OCI-LY7 (cell line): ENCODE measurements at regions not wholly inside any gene's neighbourhood (a gene's known extent, or its start where the extent isn't known, plus 50 kb on each side); places are given as distances from the start of the nearest gene placed in this dataset.

Source experiments
- BruUV-seq: library from RNA; stranded (reverse); fragments of 400-500 nt; replicated peaks from 2 replicates; lab custom pipeline; 2021; lab: Mats Ljungman, UMichigan
- CTCF ChIA-PET: fragments of 300-600 bp; sonication (Branson Sonifier 250); formaldehyde crosslinking; loops from one replicate; lab custom pipeline; 2022; ENCODE audit warnings: antibody characterized with exemption; ENCODE audit not compliant: unreplicated experiment; lab: Charles Lee
- POLR2A ChIA-PET: fragments of 300-600 bp; sonication (Branson Sonifier 250); formaldehyde crosslinking; loops from one replicate; lab custom pipeline; 2022; ENCODE audit warnings: antibody characterized with exemption; lab: Charles Lee
- DNase-seq: peaks from one replicate; pipeline ENCODE4 v3.0.0-alpha.2; 2015; ENCODE audit warnings: low spot score
- H2AFZ ChIP-seq: fragments of 200-600 bp; sonication (generic), shearing (Covaris generic); 2 replicates; pipeline ENCODE4 v1.6.1; 2014; ENCODE audit warnings: mild to moderate bottlenecking, antibody characterized with exemption, low read length, moderate library complexity
- H3K27ac ChIP-seq: fragments of 200-600 bp; sonication (generic); 2 replicates; pipeline ENCODE4 v1.5.1; 2014; ENCODE audit warnings: mixed run types, low read depth, mild to moderate bottlenecking, moderate library complexity, low read length, inconsistent platforms; ENCODE audit not compliant: poor library complexity, severe bottlenecking
- H3K36me3 ChIP-seq: fragments of 200-600 bp; sonication (generic); 2 replicates; pipeline ENCODE4 v1.6.1; 2014; ENCODE audit warnings: mild to moderate bottlenecking, antibody characterized with exemption, low read length, moderate library complexity, mixed read lengths; ENCODE audit not compliant: insufficient read depth
- H3K4me1 ChIP-seq: fragments of 200-600 bp; sonication (generic); 2 replicates; pipeline ENCODE4 v1.5.1; 2014; ENCODE audit warnings: mild to moderate bottlenecking, low read length; ENCODE audit not compliant: insufficient read depth, poor library complexity, severe bottlenecking
- H3K4me2 ChIP-seq: fragments of 200-600 bp; sonication (generic); 2 replicates; pipeline ENCODE4 v1.6.1; 2014; ENCODE audit warnings: mild to moderate bottlenecking, low read length
- H3K4me3 ChIP-seq: fragments of 200-600 bp; sonication (generic); 2 replicates; pipeline ENCODE4 v1.5.1; 2014; ENCODE audit warnings: mild to moderate bottlenecking, low read depth, low read length; ENCODE audit not compliant: poor library complexity, severe bottlenecking
- H3K79me2 ChIP-seq: fragments of 200-600 bp; sonication (generic); 2 replicates; pipeline ENCODE4 v1.6.1; 2016; ENCODE audit warnings: low read depth, mild to moderate bottlenecking, low read length, moderate library complexity, mixed read lengths; ENCODE audit not compliant: insufficient read depth
- H3K9me2 ChIP-seq: fragments of 200-600 bp; sonication (generic); 2 replicates; pipeline ENCODE4 v1.6.1; 2016; ENCODE audit warnings: mild to moderate bottlenecking, low read length, mixed read lengths; ENCODE audit not compliant: insufficient read depth
- H3K9me3 ChIP-seq: fragments of 200-600 bp; sonication (generic); 2 replicates; pipeline ENCODE4 v1.6.1; 2014; ENCODE audit warnings: mild to moderate bottlenecking, mixed run types, low read length, mixed read lengths
- H4K20me1 ChIP-seq: fragments of 200-600 bp; sonication (generic); 2 replicates; pipeline ENCODE4 v1.6.1; 2014; ENCODE audit warnings: mild to moderate bottlenecking, antibody characterized with exemption, low read length, moderate library complexity, mixed read lengths; ENCODE audit not compliant: insufficient read depth
- CTCF ChIP-seq: fragments of 200-600 bp; sonication (generic); conservative IDR thresholded peaks from 2 replicates; pipeline ENCODE4 v1.5.1; 2014; ENCODE audit warnings: mild to moderate bottlenecking, antibody characterized with exemption, low read length, moderate library complexity, mixed read lengths
- EZH2phosphoT487 ChIP-seq: fragments of 200-600 bp; sonication (generic); IDR thresholded peaks from 2 replicates; pipeline ENCODE4 v1.6.1; 2018; ENCODE audit warnings: low read depth, borderline replicate concordance, mild to moderate bottlenecking, mixed run types, antibody characterized with exemption, low read length, moderate library complexity, mixed read lengths
- intact Hi-C: fragments of 100-400 bp; cut with micrococcal nuclease; formaldehyde crosslinking; loops from one replicate; pipeline ENCODE4 v1.10.0; 2022; ENCODE audit not compliant: unreplicated experiment

GRCh38 chr20:7362601-7363000, 577.7 kb downstream of the HAO1 start:
- POLR2A ChIA-PET = no interaction called here
- BruUV-seq = no TSS peak
- Histone ChIP-seq H3K9me2 (no peaks in the 10 kb centered on the region), H3K9me3 (no peaks in the 10 kb centered on the region), H2AFZ (no peak overlapping the region), H3K79me2 (no peaks in the 10 kb centered on the region), H3K27ac (no peak overlapping the region), H3K4me2 (no peak overlapping the region), H4K20me1 (no peaks in the 10 kb centered on the region), H3K4me1 (no peaks in the 10 kb centered on the region), H3K4me3 (no peak overlapping the region), H3K36me3 (no peaks in the 10 kb centered on the region)
- TF ChIP-seq CTCF = no peak
- TF ChIP-seq EZH2phosphoT487 = no peak
- intact Hi-C loops = no loop called here
- CTCF ChIA-PET = no interaction called here
- no peak for DNase-seq

DNA sequence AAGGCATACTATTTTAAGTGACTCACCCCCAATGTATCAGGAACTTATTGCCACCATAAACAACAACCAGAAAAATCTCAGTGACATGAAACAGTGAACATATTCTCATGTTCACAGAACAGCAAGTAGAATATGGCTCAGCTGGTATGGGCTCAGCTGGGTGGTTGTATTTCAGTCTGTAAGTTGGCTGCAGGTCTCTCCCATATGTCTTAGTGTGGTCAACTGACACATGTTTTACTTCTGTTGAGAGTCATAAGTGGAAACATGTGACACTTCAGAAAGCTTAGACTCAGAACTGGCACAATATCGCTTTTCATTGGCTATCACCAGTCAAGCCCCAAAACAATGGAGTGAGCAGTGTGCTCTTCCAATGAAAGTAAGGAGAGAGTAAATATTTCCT, 574.1 kb downstream of the HAO1 start:
- Histone ChIP-seq H3K27ac (no peak overlapping the region), H4K20me1 (no peaks in the 10 kb centered on the region), H3K4me3 (no peak overlapping the region), H3K4me1 (no peaks in the 10 kb centered on the region), H3K4me2 (no peak overlapping the region), H3K79me2 (no peaks in the 10 kb centered on the region), H3K9me3 (no peaks in the 10 kb centered on the region), H3K9me2 (no peaks in the 10 kb centered on the region), H2AFZ (no peak overlapping the region), H3K36me3 (no peaks in the 10 kb centered on the region)
- DNase-seq = no peak
- ChIA-PET CTCF (no interaction called here), POLR2A (interaction anchor here (0.6 kb wide), 1 partner anchor 113 kb away, joined by 3 read pairs; no protein-coding TSS in a partner anchor)
- intact Hi-C loops = no loop called here
- TF ChIP-seq CTCF = no peak
- TF ChIP-seq EZH2phosphoT487 = no peak
- no TSS peak for BruUV-seq

DNA sequence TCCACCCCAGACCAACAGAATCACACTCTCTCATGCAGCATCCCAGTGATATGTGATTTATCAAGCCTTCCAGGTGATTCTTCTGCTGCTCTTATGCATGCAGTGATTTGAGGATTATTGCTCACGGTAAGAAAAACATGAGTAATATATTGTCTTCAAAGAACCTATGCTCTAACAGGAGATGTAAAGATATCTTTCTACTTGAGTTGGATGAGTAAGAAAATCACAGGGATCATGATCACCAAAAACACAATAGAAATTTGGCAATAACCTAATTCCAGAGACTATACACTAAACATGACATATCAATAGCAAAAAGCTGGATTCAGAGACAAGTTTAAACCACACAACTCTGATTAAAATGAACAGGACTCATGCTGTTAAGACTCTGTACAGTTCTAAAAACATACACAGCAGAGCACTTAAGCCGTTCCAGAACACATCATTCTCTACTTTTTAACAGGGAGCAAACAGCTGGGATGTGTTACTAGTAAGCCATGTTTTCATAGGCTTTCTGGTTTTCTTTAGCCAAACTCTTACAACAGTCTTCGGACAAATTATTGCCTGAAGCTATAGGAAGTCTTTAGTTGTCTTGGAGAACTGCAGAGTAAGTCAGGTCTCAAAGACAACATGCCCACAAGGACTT, 568.6 kb downstream of the HAO1 start:
- Histone ChIP-seq H3K9me2 (no peaks in the 10 kb centered on the region), H3K4me3 (no peak overlapping the region), H3K9me3 (0 out of 2 replicates have a peak, but pooled peaks cover 3% of the 10 kb centered on the region), H2AFZ (no peak overlapping the region), H4K20me1 (no peaks in the 10 kb centered on the region), H3K4me2 (no peak overlapping the region), H3K36me3 (no peaks in the 10 kb centered on the region), H3K4me1 (no peaks in the 10 kb centered on the region), H3K27ac (no peak overlapping the region), H3K79me2 (no peaks in the 10 kb centered on the region)
- ChIA-PET POLR2A (interaction anchor here (0.6 to 0.7 kb wide), 2 partner anchors 254 to 414 kb away, joined by 3 read pairs; no protein-coding TSS in a partner anchor), CTCF (no interaction called here)
- intact Hi-C loops = no loop called here
- TF ChIP-seq CTCF = no peak
- TF ChIP-seq EZH2phosphoT487 = no peak
- no peak for DNase-seq
- no TSS peak for BruUV-seq
